KBM-7 (cell line): ENCODE measurements at regions not wholly inside any gene's neighbourhood (a gene's known extent, or its start where the extent isn't known, plus 50 kb on each side); places are given as distances from the start of the nearest gene placed in this dataset.

ENCODE experiments used
- DNase-seq: peaks from one replicate; pipeline ENCODE4 v3.0.0-alpha.2; 2015
- in situ Hi-C: fragments of 300-500 bp; cut with MboI; formaldehyde crosslinking; loops from 2 replicates; pipeline ENCODE4 v1.14.3; 2020; ENCODE audit warnings: low sequenced_read_pairs, low pct_unique_long_range_greater_than_20kb, mixed read lengths

DNA sequence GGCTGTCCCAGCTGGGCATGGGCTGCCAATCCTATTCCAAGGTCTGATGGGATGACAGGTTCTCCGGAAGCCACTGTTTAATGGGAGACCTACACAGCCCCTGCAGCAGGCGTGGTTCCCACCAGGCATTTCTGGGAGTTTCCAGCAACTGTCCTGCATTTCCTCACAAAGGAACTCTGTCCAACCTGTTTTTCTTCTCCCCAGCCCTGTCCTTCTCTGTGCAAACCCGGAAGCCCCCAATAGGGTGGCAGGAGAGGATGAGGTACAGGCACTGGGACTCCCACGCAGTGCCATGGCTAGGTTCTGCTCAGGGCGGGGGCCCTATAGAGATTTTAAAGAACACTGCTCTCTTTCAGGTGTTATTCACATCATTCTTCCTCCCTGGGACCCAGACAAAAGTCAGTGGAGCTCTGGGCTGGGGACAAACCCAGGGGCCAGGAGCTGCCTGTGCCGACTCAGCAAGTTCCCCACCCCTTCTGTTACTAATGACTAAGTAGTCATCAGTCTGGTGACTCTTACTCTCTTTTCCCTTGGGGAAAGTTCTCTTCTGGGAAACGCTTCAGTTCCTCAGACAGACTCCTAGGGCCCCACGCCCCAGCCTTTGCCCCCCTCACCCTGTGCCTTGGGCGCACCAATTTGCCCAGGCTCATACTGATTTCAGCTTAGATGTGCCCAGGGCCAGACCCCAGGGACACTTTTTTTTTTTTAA lies 97.7 kb downstream of the CD47 start:
- DNase-seq = no peak
- in situ Hi-C loops = no loop called here

- in situ Hi-C loops = no loop called here
- DNase-seq = no peak
Observed at GRCh38 chr3:107990926-107991325, 99.9 kb downstream of the CD47 start.

- in situ Hi-C loops = no loop called here
- DNase-seq = no peak
Observed at GRCh38 chr3:107990433-107990832, 100.4 kb downstream of the CD47 start.

GRCh38 chr3:107989661-107990060 lies 101.2 kb downstream of the CD47 start:
- in situ Hi-C loops = no loop called here
- DNase-seq = no peak

DNA sequence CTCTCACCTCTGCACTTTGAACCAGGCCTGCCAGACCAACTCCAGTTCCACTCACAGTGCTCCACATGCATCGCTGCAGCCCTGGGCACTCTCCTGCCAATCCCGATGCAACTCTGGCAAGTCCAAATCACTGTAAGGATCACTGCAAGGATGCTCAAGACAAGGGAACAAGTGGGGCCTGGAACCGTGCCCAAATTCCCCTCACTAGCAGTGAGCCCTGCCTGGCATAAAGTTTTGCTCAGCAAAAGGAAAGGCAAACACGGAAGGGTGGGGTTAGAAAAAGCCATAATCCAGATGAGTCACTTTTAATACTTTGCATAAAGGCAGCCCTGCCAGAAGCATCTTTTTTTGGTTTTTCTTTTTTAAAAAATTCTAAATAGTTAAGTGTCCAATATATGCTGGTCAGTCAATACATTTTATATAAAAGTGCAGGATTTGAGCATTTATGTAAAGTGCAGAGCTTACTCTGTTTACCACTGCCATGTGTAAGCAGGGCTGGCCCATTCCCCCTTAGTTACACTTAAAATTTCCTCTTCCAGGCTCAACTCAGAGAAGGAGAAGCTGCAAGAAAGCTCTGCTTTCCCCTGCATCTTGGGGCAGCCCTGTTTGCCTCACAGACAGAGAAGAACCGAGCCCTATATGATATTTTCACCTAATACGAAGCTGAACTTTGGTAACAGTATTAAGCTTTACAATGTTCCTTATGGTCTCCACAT lies 102.2 kb downstream of the CD47 start:
- in situ Hi-C loops = no loop called here
- no peak for DNase-seq

DNA sequence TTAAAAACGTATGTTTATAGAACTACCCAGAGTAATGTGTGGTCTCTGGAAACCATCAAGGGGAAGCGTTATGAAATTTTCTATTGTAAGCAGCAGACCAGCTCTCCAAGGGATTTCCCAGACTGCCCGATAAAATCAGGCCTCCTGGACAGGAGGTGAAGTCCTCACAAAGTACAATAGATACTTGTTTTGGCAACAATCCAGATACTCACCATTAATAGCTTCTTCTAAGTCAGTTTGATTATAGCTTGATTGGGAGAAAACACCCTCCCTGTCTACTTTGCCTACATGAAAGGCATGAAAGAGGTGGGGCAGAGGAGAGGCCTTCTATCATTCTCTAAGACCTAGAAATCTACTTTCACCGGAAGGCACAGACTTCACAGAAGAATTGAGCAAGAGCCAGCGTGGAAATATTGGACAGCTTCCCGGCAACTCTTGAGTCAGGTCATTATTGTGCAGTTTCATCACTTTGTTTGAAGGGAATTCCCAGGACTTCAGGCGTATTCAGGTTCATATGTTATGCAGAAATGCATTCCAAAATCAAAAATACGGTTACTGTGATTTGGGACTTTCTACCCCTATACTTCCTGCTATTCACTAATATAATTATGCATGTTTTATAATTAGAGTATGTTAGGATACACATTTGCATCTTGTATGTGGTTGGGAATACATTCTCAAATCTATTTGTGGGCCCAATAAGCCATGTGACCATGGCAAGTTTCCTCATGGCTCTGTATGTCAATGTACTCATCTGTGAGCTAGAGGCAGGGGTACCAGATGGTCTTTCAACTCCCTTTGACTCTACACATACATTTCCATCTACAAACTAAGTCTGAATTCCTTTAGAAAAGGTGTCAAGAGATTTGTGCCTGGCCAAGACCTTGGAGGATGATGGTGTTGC lies 103.5 kb downstream of the CD47 start:
- DNase-seq = no peak
- in situ Hi-C loops = no loop called here

- DNase-seq = no peak
- in situ Hi-C loops = no loop called here
Observed at GRCh38 chr3:107986505-107986904, 104.3 kb downstream of the CD47 start.

DNA sequence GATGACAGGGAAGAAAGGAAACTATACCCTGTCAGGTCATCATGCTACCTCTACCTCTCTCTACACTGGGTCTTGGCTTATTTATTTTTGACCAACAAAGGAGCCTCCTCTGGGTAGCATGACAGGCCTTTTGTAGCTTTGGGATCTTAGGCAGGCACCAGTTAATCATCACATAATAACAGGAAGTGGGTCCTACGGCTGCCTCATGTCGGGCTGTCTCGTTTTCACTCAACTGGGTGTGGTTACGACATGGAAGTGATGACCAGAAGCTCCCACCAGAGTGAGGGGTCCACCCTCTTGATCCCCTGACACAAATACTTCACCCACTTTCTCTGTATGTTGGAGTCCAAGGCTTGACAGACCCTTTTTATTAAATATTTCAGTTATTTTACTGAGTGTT lies 105.3 kb downstream of the CD47 start:
- in situ Hi-C loops = no loop called here

DNA sequence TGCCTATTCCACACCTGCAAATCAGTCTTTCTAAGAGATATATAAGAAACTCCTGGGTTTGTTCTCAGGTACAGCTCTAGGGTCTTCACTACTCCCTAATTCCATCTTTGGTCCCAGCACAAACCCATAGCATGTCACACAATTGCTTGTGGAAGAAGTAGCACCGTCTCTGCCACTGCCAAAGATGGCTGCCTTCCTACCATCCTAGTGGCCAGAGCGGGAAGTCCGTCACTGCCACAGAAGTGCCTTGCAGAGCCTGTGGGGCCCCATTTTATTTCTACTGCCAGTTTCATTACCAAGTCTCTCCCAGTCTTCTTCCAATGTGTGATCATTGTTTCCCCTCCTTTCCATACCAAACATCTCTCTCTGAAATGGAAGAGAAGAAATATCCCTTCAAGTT lies 107.6 kb downstream of the CD47 start:
- no peak for DNase-seq
- in situ Hi-C loops = no loop called here

More for the DNA sequence above, 105.3 kb downstream of the CD47 start:
- peak; percentile 24 for DNase-seq

DNA sequence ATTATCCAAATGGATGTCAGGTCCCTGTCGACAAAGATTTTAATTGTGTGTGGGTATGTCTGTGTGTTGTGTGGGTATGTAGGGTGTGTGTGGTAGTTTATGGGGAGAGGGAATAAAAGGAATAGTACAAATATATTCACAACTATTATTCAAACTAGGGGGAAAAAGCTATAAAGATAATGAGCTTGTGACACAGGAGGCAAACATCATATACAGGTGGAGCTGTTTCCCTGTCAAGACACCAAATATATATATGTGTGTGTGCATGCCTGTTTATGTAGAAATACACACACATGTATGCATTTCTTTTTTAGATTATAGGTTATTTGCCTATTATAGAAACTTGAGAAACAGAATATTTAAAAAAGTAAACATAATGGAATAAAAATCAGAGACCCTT lies 108.7 kb downstream of the CD47 start:
- no peak for DNase-seq
- in situ Hi-C loops = no loop called here

GRCh38 chr3:107981471-107982111 lies 109.2 kb downstream of the CD47 start:
- in situ Hi-C loops = no loop called here
- peak; percentile 55 for DNase-seq

- in situ Hi-C loops = no loop called here
- DNase-seq = no peak
Observed at GRCh38 chr3:107979538-107979937, 111.3 kb downstream of the CD47 start.

- in situ Hi-C loops = no loop called here
- DNase-seq = peak; percentile 32
Observed at GRCh38 chr3:107978131-107979055, 112.4 kb downstream of the CD47 start.

DNA sequence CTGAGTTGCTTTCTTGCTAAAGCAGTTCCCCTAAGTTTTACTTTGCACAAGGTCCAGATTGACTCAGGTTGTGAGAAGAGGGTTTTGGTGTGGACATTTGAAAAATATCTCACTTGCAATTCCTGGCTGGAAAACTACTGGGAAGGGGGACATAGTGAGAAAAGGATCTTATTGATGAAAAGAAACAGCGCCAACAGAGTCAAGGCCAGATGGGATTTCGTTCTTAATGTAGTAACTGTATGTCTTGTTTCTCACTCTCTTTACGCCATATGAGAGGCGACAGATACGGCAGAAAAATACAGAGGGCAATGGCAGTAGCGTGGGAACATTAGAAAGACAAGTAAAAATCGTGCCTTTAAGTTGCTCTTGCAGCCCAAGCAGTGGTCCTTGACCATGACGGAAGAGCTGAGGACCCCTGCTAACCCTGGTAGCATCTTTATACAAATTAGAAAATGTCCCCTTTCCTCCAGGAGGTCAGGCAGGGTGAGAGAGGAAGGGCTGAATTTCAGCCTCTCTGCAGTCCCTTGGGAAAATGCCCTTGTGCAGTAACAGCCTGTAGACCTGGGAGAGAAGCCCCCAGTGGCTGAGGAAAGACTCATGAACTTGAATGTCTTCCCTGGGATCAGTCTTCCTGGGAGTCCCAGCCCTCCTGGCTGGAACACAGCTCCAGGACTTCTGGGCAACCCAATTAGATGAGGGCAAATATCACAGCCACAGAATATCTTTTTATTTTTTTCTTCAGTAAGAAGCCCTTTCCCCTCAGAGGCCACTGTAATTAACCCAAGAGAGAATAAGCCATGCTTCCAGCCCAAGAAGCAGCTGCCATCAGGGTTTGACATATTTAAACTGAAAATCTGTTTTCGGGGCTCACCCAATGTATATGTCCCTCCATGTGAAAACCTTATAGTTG lies 113.4 kb downstream of the CD47 start:
- DNase-seq = no peak
- in situ Hi-C loops = no loop called here

DNA sequence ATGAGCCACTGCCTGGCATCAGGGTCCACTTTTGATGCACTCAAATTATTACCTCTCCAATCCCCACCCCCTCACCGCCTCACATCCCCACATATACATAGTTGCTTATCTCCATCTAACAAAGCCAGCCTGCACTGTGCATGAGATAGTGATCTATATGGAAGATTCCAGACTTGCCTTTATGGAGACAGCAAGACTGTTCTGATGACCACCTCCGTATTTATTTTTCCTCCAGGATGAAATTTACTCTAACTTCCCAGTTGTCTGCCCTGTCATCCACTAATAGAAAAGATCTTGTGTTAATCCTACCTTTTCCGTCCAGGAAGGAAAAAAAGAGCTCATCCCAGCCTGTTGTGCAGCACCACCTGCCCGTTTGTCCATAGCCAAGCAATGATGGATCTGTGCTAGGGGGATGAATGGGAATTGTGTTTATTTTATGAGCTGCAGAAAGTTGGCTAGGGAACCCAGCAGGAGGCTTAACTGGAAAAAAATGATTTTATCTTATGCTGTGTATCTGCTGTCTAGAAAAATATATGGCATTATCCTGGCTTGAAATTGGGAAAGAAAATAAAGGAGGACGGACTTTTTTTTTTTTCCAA lies 114.5 kb downstream of the CD47 start:
- DNase-seq = no peak
- in situ Hi-C loops = no loop called here

DNA sequence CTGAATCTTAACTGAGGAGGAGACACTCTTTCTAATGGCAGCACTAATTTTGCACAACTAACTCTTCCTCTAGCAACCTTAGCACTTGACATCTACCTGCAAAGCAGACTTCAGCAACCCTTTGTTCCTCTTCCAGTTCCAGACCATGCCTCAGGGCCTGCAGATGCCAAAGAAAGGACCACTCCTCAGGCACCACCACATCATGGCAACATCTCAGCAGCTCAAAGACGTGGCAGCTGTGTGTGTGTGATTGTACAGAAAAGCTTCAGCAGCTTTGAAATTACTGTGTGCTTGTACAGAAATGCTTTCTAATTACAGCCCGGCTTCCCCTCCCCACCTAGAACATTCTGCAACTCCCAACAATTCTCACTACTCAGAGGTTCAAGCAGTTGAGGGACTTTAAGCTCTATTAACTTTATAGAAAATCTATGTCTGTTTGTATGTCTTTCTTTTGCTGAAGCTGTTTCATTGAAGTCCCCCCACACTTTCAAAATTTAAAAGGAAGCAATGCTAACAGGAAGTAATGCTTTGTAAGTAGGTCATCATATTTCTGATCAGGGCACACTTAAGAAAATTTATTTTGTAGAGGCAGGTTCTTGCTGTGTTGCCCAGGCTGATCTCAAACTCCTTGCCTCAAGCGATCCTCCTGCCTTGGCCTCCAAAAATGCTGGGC lies 115.2 kb downstream of the CD47 start:
- no peak for DNase-seq
- in situ Hi-C loops = no loop called here

DNA sequence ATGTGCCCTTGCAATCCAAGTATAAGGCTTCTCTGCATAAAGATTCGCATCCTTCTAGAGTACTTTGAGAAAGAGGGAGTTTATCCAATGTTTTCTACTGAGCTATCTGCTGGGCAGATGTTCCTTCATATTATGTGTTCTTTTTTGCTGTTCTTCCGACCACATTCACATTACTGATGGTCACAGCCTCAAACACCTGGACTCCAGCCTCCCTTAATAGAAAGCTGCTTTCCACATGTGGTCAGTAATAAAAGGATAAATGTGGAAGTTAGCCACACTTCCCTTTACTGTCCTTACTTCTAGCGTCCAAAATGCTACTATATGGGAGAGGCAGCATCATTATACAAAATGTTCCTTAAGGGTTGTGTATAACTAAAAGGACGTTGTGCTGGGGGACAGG lies 116.9 kb downstream of the CD47 start:
- in situ Hi-C loops = no loop called here
- no peak for DNase-seq
